ENCODE measurements at regions not wholly inside any gene's neighbourhood (a gene's known extent, or its start where the extent isn't known, plus 50 kb on each side); places are given as distances from the start of the nearest gene placed in this dataset.

GRCh38 chr5:85168474-85168873 lies 783.8 kb upstream of the EDIL3 start:
- H3K27me3 ChIP-seq = no peaks in the 10 kb centered on the region
- H2AFZ ChIP-seq (replicated peaks) = no peak overlapping the region
- no peaks in the 10 kb centered on the region for H3K9me3 ChIP-seq (ENCODE audit: low read depth)
- H3K9ac ChIP-seq = no peak overlapping the region
- no peaks in the 10 kb centered on the region for H4K20me1 ChIP-seq (ENCODE audit: low read depth)
- H3K4me2 ChIP-seq = no peak overlapping the region
- H3K36me3 ChIP-seq = no peaks in the 10 kb centered on the region
- Mint-ChIP-seq H3K9me3 (no peaks in the 10 kb centered on the region), H3K4me1 (no peaks in the 10 kb centered on the region), H3K36me3 (no peaks in the 10 kb centered on the region), H3K27ac (no peak overlapping the region), H3K4me3 (no peak overlapping the region), H3K27me3 (ENCODE audit: insufficient read depth, low read depth) (no peaks in the 10 kb centered on the region)
- no peak overlapping the region for H3K4me3 ChIP-seq
- no peak for TF ChIP-seq EZH2phosphoT487 (IDR thresholded peaks at IDR 0.05)
- no peak for TF ChIP-seq EZH2 (IDR thresholded peaks at IDR 0.05)
- no peak for TF ChIP-seq CTCF (IDR thresholded peaks at IDR 0.05)
- no peaks in the 10 kb centered on the region for H3K79me2 ChIP-seq (ENCODE audit: low read depth)
- H3K4me1 ChIP-seq = no peaks in the 10 kb centered on the region
- no peak overlapping the region for H3K27ac ChIP-seq
- H3F3A ChIP-seq (ENCODE audit: low read depth) = no peaks in the 10 kb centered on the region
- no peak for DNase-seq (ENCODE audit: low spot score)

GRCh38 chr5:85170183-85170582 lies 785.5 kb upstream of the EDIL3 start:
- Histone ChIP-seq H3K4me1 (no peaks in the 10 kb centered on the region), H3K79me2 (ENCODE audit: low read depth) (no peaks in the 10 kb centered on the region), H4K20me1 (ENCODE audit: low read depth) (no peaks in the 10 kb centered on the region), H3K9me3 (ENCODE audit: low read depth) (no peaks in the 10 kb centered on the region), H3K36me3 (no peaks in the 10 kb centered on the region), H3K27me3 (no peaks in the 10 kb centered on the region), H3K9ac (no peak overlapping the region), H3K4me3 (no peak overlapping the region), H3K4me2 (no peak overlapping the region), H2AFZ (replicated peaks) (peak overlapping the region; percentile 34), H3K27ac (no peak overlapping the region), H3F3A (ENCODE audit: low read depth) (no peaks in the 10 kb centered on the region)
- no peaks in the 10 kb centered on the region for H3K4me1 Mint-ChIP-seq
- H3K27me3 Mint-ChIP-seq (ENCODE audit: insufficient read depth, low read depth) = no peaks in the 10 kb centered on the region
- H3K27ac Mint-ChIP-seq = no peak overlapping the region
- no peaks in the 10 kb centered on the region for H3K9me3 Mint-ChIP-seq
- H3K36me3 Mint-ChIP-seq = no peaks in the 10 kb centered on the region
- no peak for DNase-seq (ENCODE audit: low spot score)
- H3K4me3 Mint-ChIP-seq = no peak overlapping the region
- TF ChIP-seq EZH2phosphoT487 (IDR thresholded peaks at IDR 0.05) = no peak
- TF ChIP-seq EZH2 (IDR thresholded peaks at IDR 0.05) = no peak
- no peak for TF ChIP-seq CTCF (IDR thresholded peaks at IDR 0.05)

GRCh38 chr5:85173469-85173868 lies 788.8 kb upstream of the EDIL3 start:
- Mint-ChIP-seq H3K4me1 (no peaks in the 10 kb centered on the region), H3K27me3 (ENCODE audit: insufficient read depth, low read depth) (no peaks in the 10 kb centered on the region), H3K4me3 (no peak overlapping the region), H3K27ac (no peak overlapping the region), H3K36me3 (no peaks in the 10 kb centered on the region), H3K9me3 (no peaks in the 10 kb centered on the region)
- Histone ChIP-seq H4K20me1 (ENCODE audit: low read depth) (no peaks in the 10 kb centered on the region), H3K36me3 (no peaks in the 10 kb centered on the region), H3F3A (ENCODE audit: low read depth) (no peaks in the 10 kb centered on the region), H3K79me2 (ENCODE audit: low read depth) (no peaks in the 10 kb centered on the region), H3K27me3 (no peaks in the 10 kb centered on the region), H3K4me2 (no peak overlapping the region), H2AFZ (replicated peaks) (no peak overlapping the region), H3K27ac (no peak overlapping the region), H3K4me3 (no peak overlapping the region), H3K4me1 (no peaks in the 10 kb centered on the region), H3K9ac (no peak overlapping the region), H3K9me3 (ENCODE audit: low read depth) (no peaks in the 10 kb centered on the region)
- DNase-seq (ENCODE audit: low spot score) = no peak
- TF ChIP-seq EZH2phosphoT487 (IDR thresholded peaks at IDR 0.05) = no peak
- no peak for TF ChIP-seq CTCF (IDR thresholded peaks at IDR 0.05)
- no peak for TF ChIP-seq EZH2 (IDR thresholded peaks at IDR 0.05)

GRCh38 chr5:85182344-85182743 lies 797.7 kb upstream of the EDIL3 start:
- no peaks in the 10 kb centered on the region for H3K9me3 ChIP-seq (ENCODE audit: low read depth)
- Mint-ChIP-seq H3K36me3 (no peaks in the 10 kb centered on the region), H3K9me3 (no peaks in the 10 kb centered on the region), H3K27me3 (ENCODE audit: insufficient read depth, low read depth) (peaks cover under 1% of the 10 kb centered on the region), H3K4me1 (no peaks in the 10 kb centered on the region), H3K4me3 (no peak overlapping the region), H3K27ac (no peak overlapping the region)
- no peaks in the 10 kb centered on the region for H4K20me1 ChIP-seq (ENCODE audit: low read depth)
- no peaks in the 10 kb centered on the region for H3F3A ChIP-seq (ENCODE audit: low read depth)
- no peak overlapping the region for H3K4me3 ChIP-seq
- no peak overlapping the region for H3K4me2 ChIP-seq
- H3K36me3 ChIP-seq = no peaks in the 10 kb centered on the region
- H3K4me1 ChIP-seq = no peaks in the 10 kb centered on the region
- no peaks in the 10 kb centered on the region for H3K79me2 ChIP-seq (ENCODE audit: low read depth)
- no peaks in the 10 kb centered on the region for H3K27me3 ChIP-seq
- no peak overlapping the region for H3K27ac ChIP-seq
- H2AFZ ChIP-seq (replicated peaks) = peak overlapping the region; percentile 4
- no peak overlapping the region for H3K9ac ChIP-seq
- TF ChIP-seq EZH2phosphoT487 (IDR thresholded peaks at IDR 0.05) (no peak), CTCF (IDR thresholded peaks at IDR 0.05) (no peak), EZH2 (IDR thresholded peaks at IDR 0.05) (no peak)
- no peak for DNase-seq (ENCODE audit: low spot score)

Data from neural progenitor cell (in vitro differentiated cells).